ENCODE measurements at regions not wholly inside any gene's neighbourhood (a gene's known extent, or its start where the extent isn't known, plus 50 kb on each side); places are given as distances from the start of the nearest gene placed in this dataset.

GRCh38 chr6:144351379-144352127 lies 66.4 kb downstream of the UTRN start:
- TF ChIP-seq YY1 (IDR thresholded peaks at IDR 0.05; ENCODE audit: insufficient read depth, insufficient read length) (no peak), SUZ12 (IDR thresholded peaks at IDR 0.05; ENCODE audit: extremely low read depth, insufficient read depth, insufficient read length) (no peak)

Data from NT2/D1 (cell line).